NCI-H1105 treated with DMSO at 0.1 percent for 48 hours (cell line): ENCODE measurements at regions not wholly inside any gene's neighbourhood (a gene's known extent, or its start where the extent isn't known, plus 50 kb on each side); places are given as distances from the start of the nearest gene placed in this dataset.
"Not testable (repeated sequence)": the region's sequence is repeated elsewhere in the genome, so short reads cannot be mapped to it uniquely, and the experiment has no call there.

ENCODE experiments used
- DNase-seq: peaks from one replicate; lab custom pipeline; 2025; lab: John Stamatoyannopoulos, UW

DNA sequence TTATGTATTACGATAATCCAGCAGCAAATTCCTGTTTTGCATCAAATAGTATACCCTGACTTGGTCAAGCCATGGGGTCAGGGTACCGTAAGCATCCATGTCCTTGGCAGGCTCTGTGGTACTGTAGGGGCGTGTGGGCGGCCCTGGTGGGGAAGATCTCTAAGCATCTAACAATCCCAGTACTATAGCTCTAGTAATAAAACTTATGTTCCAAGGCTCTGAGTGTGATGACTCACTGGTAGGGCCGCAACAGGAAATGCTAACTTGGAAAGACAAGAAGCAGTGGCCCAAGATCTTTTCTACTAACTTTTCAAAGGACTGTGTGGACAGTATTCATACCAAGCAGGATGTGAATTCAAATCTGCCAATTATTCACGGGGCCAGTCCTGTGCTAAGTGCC is 63.8 kb downstream of the CLEC18A start:
- not testable (repeated sequence) for DNase-seq

DNA sequence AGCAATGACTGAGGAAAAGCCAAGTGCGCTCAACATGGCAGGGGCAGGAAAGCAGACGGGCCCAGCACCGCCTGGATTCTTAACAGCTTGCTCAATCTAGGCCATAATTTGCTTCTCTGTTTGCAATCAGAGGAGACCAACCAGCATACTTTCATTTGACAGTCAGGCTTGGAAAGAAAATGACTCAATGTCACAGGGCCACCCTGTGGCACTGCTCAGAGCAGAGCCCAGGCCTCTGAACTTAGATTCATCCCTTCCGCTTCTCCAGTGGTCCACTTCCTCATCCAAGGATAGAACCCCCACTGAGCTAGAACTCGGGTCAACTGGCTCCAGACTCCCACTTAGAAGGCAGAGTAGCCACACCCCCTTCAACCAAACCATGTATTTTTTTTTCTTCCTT is 65.6 kb downstream of the CLEC18A start:
- not testable (repeated sequence) for DNase-seq

DNA sequence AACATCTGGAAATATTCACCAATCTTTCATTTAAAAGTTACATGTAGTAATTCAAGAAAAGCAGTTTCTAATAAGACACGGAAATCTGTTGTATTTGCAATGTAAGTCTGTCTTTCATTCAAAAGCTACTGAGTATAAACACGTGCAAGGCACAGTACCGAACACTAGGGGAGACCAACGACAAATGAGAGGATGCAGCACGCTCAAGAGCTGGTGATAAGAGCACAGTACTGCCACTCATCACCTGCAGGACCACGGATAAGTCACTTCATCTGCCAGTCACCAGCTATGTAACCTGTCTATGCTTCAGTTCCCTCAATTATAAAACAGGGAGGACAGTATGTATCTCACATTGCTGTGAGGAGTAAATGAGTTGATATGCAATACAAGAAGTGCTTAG is 67.1 kb downstream of the CLEC18A start:
- DNase-seq = peak; percentile 0

DNA sequence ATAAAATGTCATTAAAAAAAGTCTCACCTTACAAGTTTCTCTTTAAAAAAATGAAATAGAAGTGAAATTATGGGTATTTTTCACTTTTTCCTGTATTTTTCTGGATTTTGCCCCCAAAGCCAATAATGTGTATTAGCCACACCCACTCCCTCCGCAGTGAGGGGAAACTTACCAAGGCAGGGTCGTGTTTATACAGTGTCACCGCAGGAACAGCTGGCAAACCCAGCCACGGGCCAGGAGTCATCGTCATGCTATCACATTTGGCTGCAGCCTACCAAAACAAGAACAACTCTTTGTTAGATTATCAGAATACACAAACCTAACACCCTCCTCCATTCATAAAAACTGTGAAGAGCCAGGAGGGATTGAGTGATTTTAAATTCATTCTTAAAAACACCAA is 72.1 kb downstream of the CLEC18A start:
- not testable (repeated sequence) for DNase-seq

DNA sequence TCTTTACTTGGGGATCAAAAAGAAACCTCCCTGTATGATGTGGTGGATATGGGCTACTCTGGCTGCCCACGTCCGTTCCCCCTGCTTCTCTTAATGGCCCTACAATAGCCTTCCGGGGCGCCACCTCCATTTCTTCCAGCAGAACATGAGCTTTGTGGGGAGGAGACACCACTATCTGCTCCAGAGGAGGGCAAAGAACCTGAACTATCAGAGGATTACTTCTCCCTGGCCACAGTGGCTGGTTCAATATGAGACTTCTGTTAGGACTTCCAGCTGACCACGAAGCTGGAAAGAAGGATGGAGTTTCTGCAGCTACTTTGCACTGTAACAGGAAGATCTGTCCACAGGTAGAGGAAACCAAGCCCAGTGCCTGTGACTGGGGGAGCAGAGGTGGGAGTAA is 72.8 kb downstream of the CLEC18A start:
- DNase-seq = not testable (repeated sequence)

DNA sequence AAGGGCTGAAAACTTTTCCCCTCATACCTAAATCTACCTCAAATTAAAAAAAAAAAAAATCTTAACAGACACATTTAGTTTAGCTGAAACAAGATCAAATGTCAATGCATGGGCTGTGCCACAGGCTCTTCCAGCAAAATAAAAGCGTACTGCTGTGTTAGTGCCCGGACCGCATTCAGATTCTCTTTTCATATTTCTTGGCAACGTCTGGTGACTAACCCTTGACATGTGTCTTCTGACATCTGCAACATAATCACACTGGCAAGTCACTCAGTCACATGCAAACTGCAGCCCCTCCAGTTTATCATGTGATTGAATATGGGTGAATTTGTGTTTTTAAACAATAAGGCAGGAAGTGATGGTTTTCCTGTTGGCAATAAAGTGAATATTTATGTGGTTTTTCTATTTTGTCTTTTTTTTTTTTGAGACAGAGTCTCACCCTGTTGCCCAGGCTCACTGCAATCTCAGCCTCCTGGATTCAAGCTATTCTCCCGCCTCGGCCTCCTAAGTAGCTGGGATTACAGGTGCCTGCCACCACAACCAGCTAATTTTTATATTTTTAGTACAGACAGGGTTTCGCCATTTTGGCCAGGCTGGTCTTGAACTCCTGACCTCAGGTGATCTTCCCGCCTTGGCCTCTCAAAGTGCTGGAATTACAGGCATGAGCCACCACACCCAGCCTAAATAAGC is 75.2 kb downstream of the CLEC18A start:
- DNase-seq = not testable (repeated sequence)

DNA sequence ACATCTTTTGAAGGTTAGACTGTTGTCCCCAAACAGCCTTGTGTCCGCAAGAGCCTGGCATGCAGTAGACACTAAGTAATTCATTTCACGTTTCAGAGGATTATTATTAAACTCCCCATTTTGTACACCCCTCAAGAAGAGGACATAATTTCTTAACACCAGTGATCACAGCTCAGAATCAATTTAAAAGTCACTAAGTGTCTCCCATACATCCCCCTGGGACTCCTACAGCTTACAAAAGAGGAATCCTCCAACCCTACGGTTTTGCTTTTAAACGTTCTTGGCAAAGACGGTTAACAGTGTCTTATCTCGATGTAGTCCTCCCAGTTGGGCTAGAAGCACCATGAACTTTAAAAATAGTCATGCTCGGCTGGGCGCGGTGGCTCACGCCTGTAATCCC is 81.2 kb upstream of the PDPR start:
- not testable (repeated sequence) for DNase-seq

DNA sequence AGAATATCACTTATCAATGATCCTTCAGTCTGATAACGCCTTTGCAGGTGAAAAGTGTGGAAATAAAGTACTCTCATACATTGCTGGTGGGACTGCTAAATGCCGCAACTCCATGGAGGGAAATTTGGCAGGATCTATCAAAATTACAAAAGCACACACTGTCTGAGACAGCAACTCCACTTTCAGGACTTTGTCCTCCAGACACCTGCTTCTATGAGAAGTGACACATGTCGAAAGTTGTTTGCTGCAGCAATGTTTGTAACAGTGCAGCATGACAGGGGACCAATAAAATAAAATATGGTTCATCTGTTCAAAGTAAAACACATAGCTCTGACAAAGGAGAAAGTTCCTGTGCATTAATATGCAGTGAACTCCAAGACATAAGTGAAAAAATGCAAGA is 76.2 kb upstream of the PDPR start:
- not testable (repeated sequence) for DNase-seq

DNA sequence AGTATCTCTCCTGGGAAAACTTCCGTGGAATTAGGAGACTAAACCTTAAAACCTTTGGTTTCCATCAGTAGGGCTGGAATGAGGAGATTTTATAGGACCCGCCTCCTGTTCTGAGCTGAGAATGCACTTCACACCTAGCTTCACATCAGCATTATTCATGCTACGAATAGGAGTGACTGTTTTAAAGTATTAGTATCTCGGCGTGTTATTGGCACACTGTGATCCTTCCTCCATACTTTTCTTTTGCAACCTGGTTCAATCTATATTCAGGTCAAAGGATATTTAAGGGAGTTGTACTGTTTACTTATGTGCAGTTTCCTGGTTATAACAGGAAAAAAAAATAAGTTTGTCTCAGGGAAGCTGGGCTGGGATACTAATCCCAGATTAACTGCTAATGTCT is 73.6 kb upstream of the PDPR start:
- not testable (repeated sequence) for DNase-seq

DNA sequence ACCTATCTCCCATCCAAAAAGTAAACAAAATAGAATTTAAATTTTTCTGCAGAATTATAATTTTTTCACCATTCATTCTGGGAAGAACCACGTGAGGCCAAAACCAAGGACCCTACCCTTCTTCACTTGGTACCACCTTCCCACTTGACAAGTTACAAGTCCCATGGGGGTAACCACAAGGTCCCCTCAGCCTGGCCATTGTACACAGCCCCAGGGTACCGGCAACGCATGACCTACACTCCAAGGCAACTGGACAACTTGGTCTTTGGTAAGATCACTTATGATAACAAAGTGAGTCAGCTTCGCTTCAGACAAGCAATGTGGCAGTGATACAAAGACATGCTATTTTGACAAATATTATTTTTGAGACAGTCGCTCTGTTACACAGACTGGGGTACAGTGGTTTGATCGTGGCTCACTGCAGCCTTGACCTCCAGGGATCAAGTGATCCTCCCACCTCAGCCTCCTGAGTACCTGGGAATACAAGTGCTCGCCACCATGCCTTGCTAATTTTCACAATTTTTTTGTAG is 70.5 kb upstream of the PDPR start:
- DNase-seq = not testable (repeated sequence)

DNA sequence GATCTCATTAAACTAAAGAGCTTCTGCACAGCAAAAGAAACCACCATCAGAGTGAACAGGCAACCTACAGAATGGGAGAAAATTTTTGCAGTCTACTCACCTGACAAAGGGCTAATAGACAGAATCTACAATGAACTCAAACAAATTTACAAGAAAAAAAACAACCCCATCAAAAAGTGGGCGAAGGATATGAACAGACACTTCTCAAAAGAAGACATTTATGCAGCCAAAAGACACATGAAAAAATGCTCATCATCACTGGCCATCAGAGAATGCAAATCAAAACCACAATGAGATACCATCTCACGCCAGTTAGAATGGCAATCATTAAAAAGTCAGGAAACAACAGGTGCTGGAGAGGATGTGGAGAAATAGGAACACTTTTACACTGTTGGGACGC is 67.6 kb upstream of the PDPR start:
- not testable (repeated sequence) for DNase-seq

DNA sequence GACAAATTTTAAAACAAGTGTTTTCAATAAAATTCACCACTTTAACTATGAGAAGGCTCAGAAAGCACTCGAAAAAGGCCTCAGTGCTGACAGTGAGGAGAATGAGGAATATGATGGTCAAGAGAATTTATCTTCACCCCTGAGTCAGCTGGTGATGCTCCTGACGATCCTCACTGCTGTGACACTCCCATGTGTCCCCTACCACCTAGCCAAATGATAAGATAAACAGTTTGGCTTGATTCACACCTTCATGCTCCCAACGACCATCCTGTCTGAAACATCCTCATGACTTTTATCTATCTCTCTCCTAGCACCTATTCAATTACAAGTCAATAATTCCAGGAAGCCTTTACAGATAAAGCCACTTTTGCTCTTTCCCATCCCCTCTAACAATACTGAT is 66.0 kb upstream of the PDPR start:
- not testable (repeated sequence) for DNase-seq

DNA sequence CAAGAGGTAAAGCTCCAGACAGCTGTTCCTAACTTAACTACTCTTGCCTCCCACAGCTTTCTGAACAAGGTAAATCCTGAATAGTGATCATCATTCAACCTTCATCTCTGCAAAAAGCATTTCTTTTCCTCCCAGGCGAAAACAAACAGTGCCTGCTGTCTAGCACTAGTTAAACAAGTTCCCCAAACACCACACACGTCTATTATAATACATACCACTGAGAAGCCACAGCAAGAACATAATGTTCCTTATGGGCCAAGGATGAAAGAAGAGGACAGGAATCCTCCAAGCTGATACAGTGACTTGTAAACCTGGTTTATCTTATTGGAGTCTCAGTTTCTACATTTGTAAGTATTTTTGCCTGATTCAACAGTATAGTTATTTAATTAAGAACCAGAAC is 56.1 kb upstream of the PDPR start:
- DNase-seq = not testable (repeated sequence)

DNA sequence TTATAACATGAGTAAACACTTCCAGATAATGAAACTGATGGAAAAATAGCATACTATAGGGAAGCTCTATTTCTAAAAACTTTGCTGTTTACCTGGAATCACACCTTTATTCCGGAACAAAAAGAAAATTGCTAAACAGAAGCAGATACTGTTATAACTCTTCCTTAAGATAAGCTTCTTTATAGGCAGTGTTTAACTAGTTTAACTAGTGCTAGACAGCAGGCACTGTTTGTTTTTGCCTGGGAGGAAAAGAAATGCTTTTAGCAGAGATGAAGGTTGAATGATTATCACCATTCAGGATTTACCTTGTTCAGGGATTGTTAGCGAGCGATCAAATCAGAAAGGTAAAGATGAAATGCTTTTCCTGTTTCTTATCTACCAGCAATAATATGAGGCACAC is 54.7 kb upstream of the PDPR start:
- not testable (repeated sequence) for DNase-seq

DNA sequence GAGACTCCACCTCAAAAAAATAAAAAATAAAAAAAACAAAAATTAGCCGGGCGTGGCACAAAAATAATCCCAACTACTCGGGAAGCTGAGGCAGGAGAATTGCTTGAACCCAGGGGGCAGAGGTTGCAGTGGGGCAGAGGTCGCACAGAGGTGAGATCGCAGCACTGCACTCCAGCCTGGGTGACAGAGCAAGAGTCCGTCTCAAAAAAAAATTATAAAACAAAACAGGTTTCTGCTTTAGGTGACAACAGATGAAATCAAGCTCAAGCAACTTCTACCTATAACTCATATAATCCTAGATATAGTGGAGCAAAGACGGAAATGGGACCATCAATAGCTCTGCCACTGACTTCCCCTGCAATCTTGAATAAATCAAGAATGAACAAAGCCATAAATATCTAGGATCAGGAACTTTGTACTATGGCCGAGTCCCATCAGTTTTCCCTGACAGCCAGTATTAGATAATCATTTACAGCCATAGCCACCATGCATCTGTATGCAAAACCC is 53.6 kb upstream of the PDPR start:
- not testable (repeated sequence) for DNase-seq

DNA sequence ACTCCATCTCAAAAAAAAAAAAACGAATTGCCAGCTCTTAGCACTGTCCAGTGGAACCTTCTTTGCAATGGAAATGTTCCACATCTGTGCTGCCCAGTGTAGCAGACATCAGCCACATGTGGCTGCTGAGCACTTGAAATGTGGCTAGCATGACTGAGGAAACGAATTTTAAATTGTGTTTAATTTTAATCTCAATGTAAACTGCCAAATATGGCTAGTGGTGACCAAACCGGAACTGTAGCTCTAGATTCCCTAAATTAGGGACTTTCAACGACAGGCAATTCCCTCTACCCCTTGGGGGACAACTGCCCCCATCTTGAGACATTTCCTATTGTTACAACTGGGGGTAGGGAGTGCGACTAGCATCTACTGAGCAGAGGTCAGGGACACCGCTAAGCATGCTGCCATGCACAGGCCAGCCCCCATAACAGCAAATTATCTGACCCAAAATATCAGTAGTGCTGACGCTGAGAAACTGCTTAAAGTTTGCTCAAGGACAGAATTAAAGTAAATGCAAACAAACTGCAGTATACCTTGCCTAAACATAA is 52.4 kb upstream of the PDPR start:
- not testable (repeated sequence) for DNase-seq

DNA sequence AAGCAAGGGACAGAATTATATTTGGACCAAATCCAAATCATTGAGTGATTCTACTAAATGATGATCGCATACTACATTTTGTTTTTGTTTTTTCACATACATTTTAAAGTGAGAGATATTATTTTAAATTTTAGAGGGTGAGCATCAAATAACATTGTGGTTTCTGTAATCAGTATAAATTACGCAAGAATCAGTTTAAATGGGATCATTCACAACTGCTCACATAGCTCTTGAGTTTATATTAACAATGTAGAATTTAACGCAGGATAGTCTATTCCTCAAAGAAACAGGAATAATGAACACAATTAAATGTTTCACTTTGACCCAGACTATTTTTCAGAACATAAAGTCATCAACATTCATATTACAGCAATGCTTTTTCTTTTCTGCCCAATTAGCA is 51.2 kb upstream of the PDPR start:
- DNase-seq = not testable (repeated sequence)
